Duodenal mucosa (tissue), 2 donors: ENCODE measurements at regions not wholly inside any gene's neighbourhood (a gene's known extent, or its start where the extent isn't known, plus 50 kb on each side); places are given as distances from the start of the nearest gene placed in this dataset.

Experiments
- H3K27ac ChIP-seq: one replicate; pipeline ENCODE4 v1.7.0; 2013; ENCODE audit warnings: low read depth, low read length
- H3K27me3 ChIP-seq, 2 donors: one replicate each; pipeline ENCODE4 v1.7.0; 2013; ENCODE audit warnings: low read length in 2 of 2, control low read depth in 1 of 2; ENCODE audit not compliant: insufficient read depth in 2 of 2, control insufficient read depth in 1 of 2
- H3K36me3 ChIP-seq, 2 donors: one replicate each; pipeline ENCODE4 v1.7.0; 2013; ENCODE audit warnings: low read length in 2 of 2, control low read depth in 1 of 2; ENCODE audit not compliant: insufficient read depth in 2 of 2, control insufficient read depth in 1 of 2
- H3K4me1 ChIP-seq, 2 donors: one replicate each; pipeline ENCODE4 v1.7.0; 2013; ENCODE audit warnings: low read length in 2 of 2, control low read depth in 1 of 2; ENCODE audit not compliant: insufficient read depth in 2 of 2, control insufficient read depth in 1 of 2
- H3K4me3 ChIP-seq, 2 donors: one replicate each; pipeline ENCODE4 v1.7.0; 2013; ENCODE audit warnings: low read length in 2 of 2, low read depth in 1 of 2
- H3K9ac ChIP-seq, 2 donors: one replicate each; pipeline ENCODE4 v1.7.0; 2013; ENCODE audit warnings: low read length in 2 of 2, low read depth in 1 of 2
- H3K9me3 ChIP-seq, 2 donors: one replicate each; pipeline ENCODE4 v1.7.0; 2013; ENCODE audit warnings: low read length in 2 of 2, control low read depth in 1 of 2; ENCODE audit not compliant: control insufficient read depth in 1 of 2

- no peak overlapping the region for H3K4me3 ChIP-seq
- H3K9me3 ChIP-seq: peaks cover 0 to 7% of the 10 kb centered on the region in 2 donors
- H3K27me3 ChIP-seq: no peaks in the 10 kb centered on the region
- no peaks in the 10 kb centered on the region for H3K4me1 ChIP-seq
- H3K9ac ChIP-seq: no peak overlapping the region
- no peak overlapping the region for H3K27ac ChIP-seq
- no peaks in the 10 kb centered on the region for H3K36me3 ChIP-seq
Measured at GRCh38 chr2:56713161-56713676, 529.4 kb downstream of the CCDC85A start.

- Histone ChIP-seq H3K9ac (no peak overlapping the region), H3K36me3 (no peaks in the 10 kb centered on the region), H3K9me3 (peaks cover 0 to 10% of the 10 kb centered on the region in 2 donors), H3K27me3 (no peaks in the 10 kb centered on the region), H3K4me3 (no peak overlapping the region), H3K27ac (no peak overlapping the region), H3K4me1 (no peaks in the 10 kb centered on the region)
Measured at GRCh38 chr2:56713978-56714377, 530.2 kb downstream of the CCDC85A start.

- Histone ChIP-seq H3K27ac (no peak overlapping the region), H3K4me1 (no peaks in the 10 kb centered on the region), H3K36me3 (no peaks in the 10 kb centered on the region), H3K27me3 (no peaks in the 10 kb centered on the region), H3K9ac (no peak overlapping the region), H3K9me3 (peaks cover 0 to 10% of the 10 kb centered on the region in 2 donors), H3K4me3 (no peak overlapping the region)
Measured at GRCh38 chr2:56714400-56714799, 530.6 kb downstream of the CCDC85A start.

GRCh38 chr2:56715683-56716082, 531.9 kb downstream of the CCDC85A start:
- Histone ChIP-seq H3K4me1 (no peaks in the 10 kb centered on the region), H3K36me3 (no peaks in the 10 kb centered on the region), H3K27ac (no peak overlapping the region), H3K4me3 (no peak overlapping the region), H3K9ac (no peak overlapping the region), H3K27me3 (no peaks in the 10 kb centered on the region), H3K9me3 (peaks cover 0 to 10% of the 10 kb centered on the region in 2 donors)

GRCh38 chr2:56718413-56718812, 534.6 kb downstream of the CCDC85A start:
- peaks cover 0 to 10% of the 10 kb centered on the region in 2 donors for H3K9me3 ChIP-seq
- no peaks in the 10 kb centered on the region for H3K4me1 ChIP-seq
- H3K36me3 ChIP-seq: no peaks in the 10 kb centered on the region
- no peak overlapping the region for H3K9ac ChIP-seq
- no peak overlapping the region for H3K27ac ChIP-seq
- H3K4me3 ChIP-seq: no peak overlapping the region
- no peaks in the 10 kb centered on the region for H3K27me3 ChIP-seq

- Histone ChIP-seq H3K9ac (no peak overlapping the region), H3K9me3 (peaks cover 4 to 8% of the 10 kb centered on the region in 2 donors), H3K4me1 (no peaks in the 10 kb centered on the region), H3K4me3 (no peak overlapping the region), H3K27me3 (no peaks in the 10 kb centered on the region), H3K36me3 (no peaks in the 10 kb centered on the region), H3K27ac (no peak overlapping the region)
Measured at GRCh38 chr2:56729212-56729611, 545.4 kb downstream of the CCDC85A start.

- H3K4me3 ChIP-seq: no peak overlapping the region
- H3K4me1 ChIP-seq: no peaks in the 10 kb centered on the region
- no peaks in the 10 kb centered on the region for H3K36me3 ChIP-seq
- peaks cover 0 to 4% of the 10 kb centered on the region in 2 donors for H3K9me3 ChIP-seq
- H3K27me3 ChIP-seq: no peaks in the 10 kb centered on the region
- no peak overlapping the region for H3K27ac ChIP-seq
- no peak overlapping the region for H3K9ac ChIP-seq
Measured at GRCh38 chr2:56732946-56733345, 549.2 kb downstream of the CCDC85A start.

GRCh38 chr2:56739413-56739812, 555.6 kb downstream of the CCDC85A start:
- H3K27ac ChIP-seq: no peak overlapping the region
- H3K4me1 ChIP-seq: no peaks in the 10 kb centered on the region
- no peak overlapping the region for H3K4me3 ChIP-seq
- no peaks in the 10 kb centered on the region for H3K36me3 ChIP-seq
- no peak overlapping the region for H3K9ac ChIP-seq
- peaks cover 0 to 4% of the 10 kb centered on the region in 2 donors for H3K9me3 ChIP-seq
- H3K27me3 ChIP-seq: no peaks in the 10 kb centered on the region

- Histone ChIP-seq H3K27me3 (no peaks in the 10 kb centered on the region), H3K36me3 (no peaks in the 10 kb centered on the region), H3K4me3 (no peak overlapping the region), H3K9me3 (no peaks in the 10 kb centered on the region), H3K9ac (no peak overlapping the region), H3K27ac (no peak overlapping the region), H3K4me1 (no peaks in the 10 kb centered on the region)
Measured at GRCh38 chr2:56741601-56742102, 557.9 kb downstream of the CCDC85A start.

- no peaks in the 10 kb centered on the region for H3K4me1 ChIP-seq
- H3K9ac ChIP-seq: no peak overlapping the region
- no peak overlapping the region for H3K4me3 ChIP-seq
- no peaks in the 10 kb centered on the region for H3K9me3 ChIP-seq
- no peak overlapping the region for H3K27ac ChIP-seq
- no peaks in the 10 kb centered on the region for H3K36me3 ChIP-seq
- H3K27me3 ChIP-seq: no peaks in the 10 kb centered on the region
Measured at GRCh38 chr2:56743807-56744206, 560.0 kb downstream of the CCDC85A start.
